ENCODE measurements at regions not wholly inside any gene's neighbourhood (a gene's known extent, or its start where the extent isn't known, plus 50 kb on each side); places are given as distances from the start of the nearest gene placed in this dataset.

GRCh38 chr12:53806721-53807120, 54.9 kb upstream of the CISTR start:
- TF ChIP-seq POLR2AphosphoS5 (IDR thresholded peaks at IDR 0.05) (no peak), EP300 (IDR thresholded peaks at IDR 0.05) (no peak), POLR2A (IDR thresholded peaks at IDR 0.05) (no peak)
- TF ChIP-seq, protein P1, sequence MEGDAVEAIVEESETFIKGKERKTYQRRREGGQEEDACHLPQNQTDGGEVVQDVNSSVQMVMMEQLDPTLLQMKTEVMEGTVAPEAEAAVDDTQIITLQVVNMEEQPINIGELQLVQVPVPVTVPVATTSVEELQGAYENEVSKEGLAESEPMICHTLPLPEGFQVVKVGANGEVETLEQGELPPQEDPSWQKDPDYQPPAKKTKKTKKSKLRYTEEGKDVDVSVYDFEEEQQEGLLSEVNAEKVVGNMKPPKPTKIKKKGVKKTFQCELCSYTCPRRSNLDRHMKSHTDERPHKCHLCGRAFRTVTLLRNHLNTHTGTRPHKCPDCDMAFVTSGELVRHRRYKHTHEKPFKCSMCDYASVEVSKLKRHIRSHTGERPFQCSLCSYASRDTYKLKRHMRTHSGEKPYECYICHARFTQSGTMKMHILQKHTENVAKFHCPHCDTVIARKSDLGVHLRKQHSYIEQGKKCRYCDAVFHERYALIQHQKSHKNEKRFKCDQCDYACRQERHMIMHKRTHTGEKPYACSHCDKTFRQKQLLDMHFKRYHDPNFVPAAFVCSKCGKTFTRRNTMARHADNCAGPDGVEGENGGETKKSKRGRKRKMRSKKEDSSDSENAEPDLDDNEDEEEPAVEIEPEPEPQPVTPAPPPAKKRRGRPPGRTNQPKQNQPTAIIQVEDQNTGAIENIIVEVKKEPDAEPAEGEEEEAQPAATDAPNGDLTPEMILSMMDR (IDR thresholded peaks at IDR 0.05): no peak

Data from suprapubic skin (tissue), 4 donors.